GM06990 (cell line): ENCODE measurements at regions not wholly inside any gene's neighbourhood (a gene's known extent, or its start where the extent isn't known, plus 50 kb on each side); places are given as distances from the start of the nearest gene placed in this dataset.

Source experiments
- DNase-seq: peaks from one replicate; pipeline ENCODE4 v3.0.0-alpha.2; 2011; ENCODE audit not compliant: insufficient read length; ENCODE audit errors: extremely low read depth
- H3K27me3 ChIP-seq: replicated peaks from 2 replicates; pipeline ENCODE4 v1.6.0; 2011; ENCODE audit warnings: low read length; ENCODE audit not compliant: control insufficient read depth, insufficient read depth
- H3K36me3 ChIP-seq: 2 replicates; pipeline ENCODE4 v1.5.1; 2011; ENCODE audit warnings: low read length; ENCODE audit not compliant: control insufficient read depth, insufficient read depth
- H3K4me3 ChIP-seq: replicated peaks from 2 replicates; pipeline ENCODE4 v1.5.1; 2011; ENCODE audit warnings: low read depth, mild to moderate bottlenecking, control low read depth, low read length
- TF ChIP-seq, protein P1 (sequence below): IDR thresholded peaks from 2 replicates; pipeline ENCODE4 v1.5.1; 2011; ENCODE audit warnings: low read length, control low read depth, mild to moderate bottlenecking, inconsistent platforms; ENCODE audit not compliant: insufficient read depth, poor library complexity, severe bottlenecking

DNA sequence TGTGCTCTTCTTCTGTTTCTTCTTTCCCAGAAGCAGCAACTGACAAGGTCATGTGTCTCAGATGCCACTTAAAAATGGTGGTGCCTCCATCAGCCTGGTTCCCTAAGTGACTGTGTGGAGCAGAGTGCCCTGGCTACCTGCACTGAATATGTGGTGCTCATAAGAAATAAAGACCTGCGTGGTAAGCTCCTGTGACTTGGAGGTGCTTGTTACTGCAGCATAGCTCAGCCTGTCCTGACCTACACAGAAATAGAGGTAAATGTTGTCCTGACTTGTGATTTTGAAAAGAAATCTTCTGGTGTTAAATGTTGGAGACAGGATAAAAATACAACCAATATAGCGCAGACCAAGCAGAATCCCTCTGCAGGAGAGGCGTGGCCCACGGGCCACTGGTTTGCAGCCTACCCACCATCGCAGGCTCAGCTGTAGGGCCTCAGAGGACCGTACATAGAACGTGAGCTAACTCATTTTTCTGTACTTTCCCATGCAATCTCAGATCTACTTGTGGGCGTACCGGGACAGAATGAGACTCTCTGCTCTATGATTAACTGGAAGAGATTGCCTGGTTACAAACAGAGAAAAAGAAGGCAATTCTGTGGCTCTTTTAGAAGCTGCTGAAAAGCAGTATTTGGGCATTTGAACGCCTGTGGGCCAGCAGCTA lies 79.4 kb upstream of the UNC5A start:
- DNase-seq: no peak
- TF ChIP-seq, protein P1, sequence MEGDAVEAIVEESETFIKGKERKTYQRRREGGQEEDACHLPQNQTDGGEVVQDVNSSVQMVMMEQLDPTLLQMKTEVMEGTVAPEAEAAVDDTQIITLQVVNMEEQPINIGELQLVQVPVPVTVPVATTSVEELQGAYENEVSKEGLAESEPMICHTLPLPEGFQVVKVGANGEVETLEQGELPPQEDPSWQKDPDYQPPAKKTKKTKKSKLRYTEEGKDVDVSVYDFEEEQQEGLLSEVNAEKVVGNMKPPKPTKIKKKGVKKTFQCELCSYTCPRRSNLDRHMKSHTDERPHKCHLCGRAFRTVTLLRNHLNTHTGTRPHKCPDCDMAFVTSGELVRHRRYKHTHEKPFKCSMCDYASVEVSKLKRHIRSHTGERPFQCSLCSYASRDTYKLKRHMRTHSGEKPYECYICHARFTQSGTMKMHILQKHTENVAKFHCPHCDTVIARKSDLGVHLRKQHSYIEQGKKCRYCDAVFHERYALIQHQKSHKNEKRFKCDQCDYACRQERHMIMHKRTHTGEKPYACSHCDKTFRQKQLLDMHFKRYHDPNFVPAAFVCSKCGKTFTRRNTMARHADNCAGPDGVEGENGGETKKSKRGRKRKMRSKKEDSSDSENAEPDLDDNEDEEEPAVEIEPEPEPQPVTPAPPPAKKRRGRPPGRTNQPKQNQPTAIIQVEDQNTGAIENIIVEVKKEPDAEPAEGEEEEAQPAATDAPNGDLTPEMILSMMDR: no peak
- Histone ChIP-seq H3K27me3 (no peaks in the 10 kb centered on the region; the same call in none of the 2 replicates), H3K36me3 (no peaks in the 10 kb centered on the region), H3K4me3 (no peak overlapping the region)

DNA sequence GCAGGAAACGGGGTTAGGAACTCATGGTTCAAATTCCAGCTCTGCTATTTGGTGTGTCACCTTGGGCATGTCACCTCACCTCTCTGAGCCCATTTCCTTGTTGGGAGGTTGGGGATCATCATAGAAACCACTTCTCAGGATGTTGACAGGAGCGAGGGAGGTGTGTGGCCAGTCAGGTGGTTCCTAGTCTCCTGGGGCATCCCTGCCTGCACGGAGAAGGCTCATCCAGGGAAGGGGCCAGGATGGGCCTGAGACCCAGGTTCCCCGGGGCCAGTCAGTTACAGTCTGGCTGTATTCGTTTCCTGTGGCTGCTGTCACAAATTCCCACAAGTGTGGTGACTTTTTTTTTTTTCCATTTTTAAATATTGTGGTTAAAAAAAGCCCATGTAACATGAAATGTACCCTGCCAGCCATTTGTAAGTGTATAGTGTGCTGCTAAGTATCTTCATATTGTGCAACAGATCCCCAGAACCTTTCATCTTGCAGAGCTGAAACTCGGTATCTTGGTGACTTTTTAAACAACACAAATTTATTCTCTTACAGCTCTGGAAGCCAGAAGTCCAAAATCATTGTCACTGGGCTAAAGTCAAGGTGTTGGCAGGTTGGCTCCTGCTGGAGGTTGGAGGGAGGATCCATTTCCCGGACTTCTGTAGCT lies 78.7 kb upstream of the UNC5A start:
- TF ChIP-seq, protein P1: no peak
- Histone ChIP-seq H3K36me3 (no peaks in the 10 kb centered on the region), H3K27me3 (no peaks in the 10 kb centered on the region; the same call in none of the 2 replicates), H3K4me3 (no peak overlapping the region)
- DNase-seq: no peak

DNA sequence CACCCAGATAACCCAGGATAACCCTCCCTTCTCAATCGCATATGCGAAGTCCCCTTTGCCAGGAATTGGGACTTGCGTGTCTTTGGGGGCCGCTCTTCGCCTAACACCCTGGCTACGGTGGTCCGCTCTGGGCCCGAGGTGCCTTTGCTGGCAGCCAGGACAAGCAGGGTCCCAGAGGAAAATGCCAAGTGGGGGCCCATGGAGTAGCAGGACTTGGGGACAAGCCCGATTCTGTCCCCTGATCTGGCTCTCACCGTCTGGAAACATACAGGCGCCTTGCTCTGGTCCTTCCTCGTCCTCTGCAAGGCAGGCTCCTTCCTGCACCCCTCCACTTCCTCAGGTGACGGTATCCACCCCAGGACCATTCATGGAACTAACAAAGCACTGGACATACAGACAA lies 78.1 kb upstream of the UNC5A start:
- TF ChIP-seq, protein P1: no peak
- Histone ChIP-seq H3K27me3 (no peaks in the 10 kb centered on the region; the same call in none of the 2 replicates), H3K36me3 (no peaks in the 10 kb centered on the region), H3K4me3 (no peak overlapping the region)
- DNase-seq: no peak

DNA sequence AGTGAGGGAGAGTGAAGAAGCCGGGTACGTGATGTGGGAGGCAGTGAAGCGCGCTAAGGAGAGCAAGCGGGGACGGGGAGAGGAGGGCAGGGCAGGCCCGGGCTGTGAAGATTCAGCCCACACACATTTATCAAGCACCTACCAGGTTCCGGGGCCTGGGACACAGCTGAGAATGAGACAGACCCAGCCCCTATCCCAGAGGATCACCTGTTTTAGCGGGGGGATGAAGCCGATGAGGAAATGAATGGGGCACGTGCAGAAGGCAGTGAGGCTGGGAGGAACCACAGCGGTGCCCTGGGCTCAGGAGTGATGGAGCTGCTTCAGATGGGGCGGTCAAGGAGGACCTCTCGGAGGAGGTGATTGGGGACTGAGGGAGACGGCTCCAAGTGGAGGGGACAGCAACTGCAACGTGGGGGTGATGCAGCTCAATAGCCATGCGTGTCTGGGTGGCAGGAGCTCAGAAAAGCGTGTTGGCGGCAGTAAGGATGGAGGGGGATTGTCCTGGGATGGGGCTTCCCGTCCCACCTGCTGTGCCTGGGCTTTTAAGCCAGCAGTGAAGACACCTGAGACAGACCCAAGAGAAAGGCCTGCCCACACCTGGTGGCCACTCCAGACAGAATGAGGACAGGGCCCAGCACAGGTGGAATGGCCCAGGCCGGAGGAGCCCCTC lies 77.5 kb upstream of the UNC5A start:
- Histone ChIP-seq H3K27me3 (no peaks in the 10 kb centered on the region; the same call in 1 of the 2 replicates), H3K4me3 (no peak overlapping the region), H3K36me3 (no peaks in the 10 kb centered on the region)
- TF ChIP-seq, protein P1: no peak
- no peak for DNase-seq

DNA sequence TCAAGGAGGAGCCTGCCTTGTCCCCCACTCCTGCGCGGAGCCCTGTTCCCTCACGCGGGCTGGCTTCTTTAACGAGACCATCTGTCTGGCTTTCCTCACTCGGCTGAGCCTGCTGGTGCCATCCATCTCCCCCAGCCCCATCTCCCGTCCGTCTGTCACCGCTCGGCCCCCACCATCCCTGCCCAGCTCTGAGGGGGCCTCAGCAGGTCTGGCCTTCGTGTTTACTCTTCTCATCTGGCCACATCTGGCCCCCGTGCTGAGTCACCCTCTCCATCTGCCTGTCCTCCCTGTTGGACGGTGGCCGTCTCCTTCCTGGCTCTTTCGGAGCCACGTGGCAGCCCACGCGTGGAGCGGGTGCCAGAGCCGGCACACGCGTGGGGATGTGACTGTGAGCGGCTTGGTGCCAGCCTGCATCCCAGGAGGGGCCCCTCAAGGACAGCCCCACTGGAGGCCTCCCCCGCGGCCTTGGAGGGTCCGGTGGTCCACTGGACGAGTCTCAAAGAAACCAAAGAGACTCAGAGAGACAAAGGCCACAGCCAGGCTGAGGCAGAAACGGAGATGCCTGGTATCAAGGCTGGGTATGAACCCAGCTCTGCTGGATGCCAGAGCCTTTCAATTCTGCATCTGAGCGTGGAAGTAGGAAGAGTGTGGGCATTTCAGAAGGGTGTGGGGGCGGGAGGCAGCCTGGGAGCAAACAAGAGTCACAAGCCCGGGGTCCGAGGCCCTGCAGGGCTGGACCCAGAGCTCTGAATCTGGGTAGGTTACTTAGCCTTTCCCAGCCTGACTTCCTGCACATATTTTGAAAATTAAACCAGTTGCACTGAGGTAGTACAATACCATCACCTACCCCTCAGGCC lies 76.7 kb upstream of the UNC5A start:
- TF ChIP-seq, protein P1: no peak
- DNase-seq: no peak
- Histone ChIP-seq H3K27me3 (no peaks in the 10 kb centered on the region), H3K4me3 (no peak overlapping the region), H3K36me3 (no peaks in the 10 kb centered on the region)
